ENCODE measurements at regions not wholly inside any gene's neighbourhood (a gene's known extent, or its start where the extent isn't known, plus 50 kb on each side); places are given as distances from the start of the nearest gene placed in this dataset.

GRCh38 chr15:31274496-31275330 lies 51.9 kb upstream of the KLF13 start:
- no peak for DNase-seq (ENCODE audit: low read depth in 2 of 2)

GRCh38 chr15:31275331-31276262 lies 51.0 kb upstream of the KLF13 start:
- no peak for DNase-seq (ENCODE audit: low read depth in 2 of 2)

GRCh38 chr15:31276596-31277298 lies 49.9 kb upstream of the KLF13 start:
- DNase-seq (ENCODE audit: low read depth in 2 of 2), result no peak

Data from activated CD8-positive, alpha-beta memory T cell treated with anti-CD3 and anti-CD28 coated beads for 4 hours (primary cell).